ENCODE measurements at regions not wholly inside any gene's neighbourhood (a gene's known extent, or its start where the extent isn't known, plus 50 kb on each side); places are given as distances from the start of the nearest gene placed in this dataset.

- TF ChIP-seq GATA2 (IDR thresholded peaks at IDR 0.05; ENCODE audit: low read depth, low read length) (no peak), GATA3 (IDR thresholded peaks at IDR 0.05; ENCODE audit: low read depth, low read length) (no peak)
Measured at GRCh38 chr14:58898655-58899316, 261.0 kb downstream of the DACT1 start.

GRCh38 chr14:58899317-58899713 is 261.6 kb downstream of the DACT1 start:
- TF ChIP-seq GATA3 (IDR thresholded peaks at IDR 0.05; ENCODE audit: low read depth, low read length) (no peak), GATA2 (IDR thresholded peaks at IDR 0.05; ENCODE audit: low read depth, low read length) (no peak)

GRCh38 chr14:58901826-58902225 is 264.1 kb downstream of the DACT1 start:
- TF ChIP-seq GATA3 (IDR thresholded peaks at IDR 0.05; ENCODE audit: low read depth, low read length) (no peak), GATA2 (IDR thresholded peaks at IDR 0.05; ENCODE audit: low read depth, low read length) (no peak)

- TF ChIP-seq GATA3 (IDR thresholded peaks at IDR 0.05; ENCODE audit: low read depth, low read length) (no peak), GATA2 (IDR thresholded peaks at IDR 0.05; ENCODE audit: low read depth, low read length) (no peak)
Measured at GRCh38 chr14:58904776-58905175, 267.0 kb downstream of the DACT1 start.

- TF ChIP-seq GATA3 (IDR thresholded peaks at IDR 0.05; ENCODE audit: low read depth, low read length) (no peak), GATA2 (IDR thresholded peaks at IDR 0.05; ENCODE audit: low read depth, low read length) (no peak)
Measured at GRCh38 chr14:58907803-58908202, 270.0 kb downstream of the DACT1 start.

- TF ChIP-seq GATA3 (IDR thresholded peaks at IDR 0.05; ENCODE audit: low read depth, low read length) (no peak), GATA2 (IDR thresholded peaks at IDR 0.05; ENCODE audit: low read depth, low read length) (no peak)
Measured at GRCh38 chr14:58912287-58912686, 274.5 kb downstream of the DACT1 start.

- TF ChIP-seq GATA3 (IDR thresholded peaks at IDR 0.05; ENCODE audit: low read depth, low read length) (no peak), GATA2 (IDR thresholded peaks at IDR 0.05; ENCODE audit: low read depth, low read length) (no peak)
Measured at GRCh38 chr14:58912799-58913432, 275.2 kb downstream of the DACT1 start.

- TF ChIP-seq GATA2 (IDR thresholded peaks at IDR 0.05; ENCODE audit: low read depth, low read length) (no peak), GATA3 (IDR thresholded peaks at IDR 0.05; ENCODE audit: low read depth, low read length) (no peak)
Measured at GRCh38 chr14:58914279-58914855, 274.1 kb upstream of the DAAM1 start.

- TF ChIP-seq GATA2 (IDR thresholded peaks at IDR 0.05; ENCODE audit: low read depth, low read length) (no peak), GATA3 (IDR thresholded peaks at IDR 0.05; ENCODE audit: low read depth, low read length) (no peak)
Measured at GRCh38 chr14:58915646-58916045, 272.8 kb upstream of the DAAM1 start.

- no peak for TF ChIP-seq GATA2 (IDR thresholded peaks at IDR 0.05; ENCODE audit: low read depth, low read length)
- TF ChIP-seq GATA3 (IDR thresholded peaks at IDR 0.05; ENCODE audit: low read depth, low read length): no peak
Measured at GRCh38 chr14:58918066-58918738, 270.3 kb upstream of the DAAM1 start.

- TF ChIP-seq GATA2 (IDR thresholded peaks at IDR 0.05; ENCODE audit: low read depth, low read length) (no peak), GATA3 (IDR thresholded peaks at IDR 0.05; ENCODE audit: low read depth, low read length) (no peak)
Measured at GRCh38 chr14:58919217-58919616, 269.2 kb upstream of the DAAM1 start.

- TF ChIP-seq GATA2 (IDR thresholded peaks at IDR 0.05; ENCODE audit: low read depth, low read length) (no peak), GATA3 (IDR thresholded peaks at IDR 0.05; ENCODE audit: low read depth, low read length) (no peak)
Measured at GRCh38 chr14:58920230-58920629, 268.2 kb upstream of the DAAM1 start.

GRCh38 chr14:58923751-58924405 is 264.6 kb upstream of the DAAM1 start:
- no peak for TF ChIP-seq GATA3 (IDR thresholded peaks at IDR 0.05; ENCODE audit: low read depth, low read length)
- no peak for TF ChIP-seq GATA2 (IDR thresholded peaks at IDR 0.05; ENCODE audit: low read depth, low read length)

- TF ChIP-seq GATA2 (IDR thresholded peaks at IDR 0.05; ENCODE audit: low read depth, low read length) (no peak), GATA3 (IDR thresholded peaks at IDR 0.05; ENCODE audit: low read depth, low read length) (no peak)
Measured at GRCh38 chr14:58941629-58942028, 246.8 kb upstream of the DAAM1 start.
